ENCODE measurements at regions not wholly inside any gene's neighbourhood (a gene's known extent, or its start where the extent isn't known, plus 50 kb on each side); places are given as distances from the start of the nearest gene placed in this dataset.

DNA sequence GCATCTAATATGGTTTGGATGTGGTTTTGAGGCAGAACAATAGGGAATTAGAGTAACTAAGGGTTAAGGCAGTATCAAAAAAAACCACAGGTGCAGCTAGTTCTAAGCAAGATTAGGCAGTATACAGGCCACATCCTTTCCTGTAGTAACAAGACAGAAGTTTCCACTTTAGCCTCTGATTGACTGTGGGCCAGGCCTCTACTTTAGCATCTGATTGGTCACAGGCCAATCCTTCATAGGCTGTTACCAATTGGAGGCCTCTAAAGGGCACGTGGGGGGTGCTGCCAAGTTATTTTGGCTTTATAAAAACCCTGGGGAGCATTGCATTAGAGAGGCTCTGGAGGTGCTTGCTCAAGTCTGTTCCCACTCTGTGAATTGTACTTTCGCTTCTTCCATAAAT is 144.1 kb upstream of the ST8SIA4 start:
- TF ChIP-seq, protein P1, sequence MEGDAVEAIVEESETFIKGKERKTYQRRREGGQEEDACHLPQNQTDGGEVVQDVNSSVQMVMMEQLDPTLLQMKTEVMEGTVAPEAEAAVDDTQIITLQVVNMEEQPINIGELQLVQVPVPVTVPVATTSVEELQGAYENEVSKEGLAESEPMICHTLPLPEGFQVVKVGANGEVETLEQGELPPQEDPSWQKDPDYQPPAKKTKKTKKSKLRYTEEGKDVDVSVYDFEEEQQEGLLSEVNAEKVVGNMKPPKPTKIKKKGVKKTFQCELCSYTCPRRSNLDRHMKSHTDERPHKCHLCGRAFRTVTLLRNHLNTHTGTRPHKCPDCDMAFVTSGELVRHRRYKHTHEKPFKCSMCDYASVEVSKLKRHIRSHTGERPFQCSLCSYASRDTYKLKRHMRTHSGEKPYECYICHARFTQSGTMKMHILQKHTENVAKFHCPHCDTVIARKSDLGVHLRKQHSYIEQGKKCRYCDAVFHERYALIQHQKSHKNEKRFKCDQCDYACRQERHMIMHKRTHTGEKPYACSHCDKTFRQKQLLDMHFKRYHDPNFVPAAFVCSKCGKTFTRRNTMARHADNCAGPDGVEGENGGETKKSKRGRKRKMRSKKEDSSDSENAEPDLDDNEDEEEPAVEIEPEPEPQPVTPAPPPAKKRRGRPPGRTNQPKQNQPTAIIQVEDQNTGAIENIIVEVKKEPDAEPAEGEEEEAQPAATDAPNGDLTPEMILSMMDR (conservative IDR thresholded peaks at IDR 0.05; ENCODE audit: low read length), result no peak
- TF ChIP-seq EZH2phosphoT487 (IDR thresholded peaks at IDR 0.05; ENCODE audit: borderline replicate concordance), result no peak
